ENCODE measurements at regions not wholly inside any gene's neighbourhood (a gene's known extent, or its start where the extent isn't known, plus 50 kb on each side); places are given as distances from the start of the nearest gene placed in this dataset.

- Mint-ChIP-seq H3K4me1 (peaks cover 29 to 33% of the 10 kb centered on the region in 2 experiments), H3K4me3 (peak overlapping the region; percentile 86 to 91; a peak in 4 of 5 replicates), H3K27ac (no peak overlapping the region), H3K9me3 (no peaks in the 10 kb centered on the region), H3K36me3 (ENCODE audit: insufficient read depth in 1 of 3, low read depth in 3 of 3) (peaks cover 0 to 2% (median 1%) of the 10 kb centered on the region in 3 experiments; a peak in 2 of 7 replicates), H3K27me3 (ENCODE audit: low read depth) (no peaks in the 10 kb centered on the region)
- no peak overlapping the region for H3K56ac ChIP-seq (ENCODE audit: insufficient read length, low read depth, low read length)
- H4K91ac ChIP-seq (ENCODE audit: insufficient read length, low read depth, low read length): no peak overlapping the region
- DNase-seq: no peak
- H2AK5ac ChIP-seq (ENCODE audit: insufficient read length, low read length): no peak overlapping the region
- H3T11ph ChIP-seq (ENCODE audit: low read length): no peak overlapping the region
- no peaks in the 10 kb centered on the region for H4K20me1 ChIP-seq (ENCODE audit: control insufficient read depth, insufficient read depth, insufficient read length)
- no peaks in the 10 kb centered on the region for H3K4me1 ChIP-seq (ENCODE audit: insufficient read depth, low read length)
- no peak overlapping the region for H2AFZ ChIP-seq (ENCODE audit: low read length)
- no peaks in the 10 kb centered on the region for H3K79me2 ChIP-seq (ENCODE audit: insufficient read depth, low read length)
- peaks cover 10% of the 10 kb centered on the region for H3K23me2 ChIP-seq (ENCODE audit: insufficient read length, low read depth, low read length, poor library complexity, severe bottlenecking)
- no peak overlapping the region for H2BK20ac ChIP-seq (ENCODE audit: low read depth, low read length, poor library complexity, severe bottlenecking)
- no peak overlapping the region for H4K8ac ChIP-seq (replicated peaks; ENCODE audit: insufficient read length, low read depth, low read length)
- H4K5ac ChIP-seq (ENCODE audit: insufficient read length, low read depth, low read length): no peak overlapping the region
- no peak overlapping the region for H3K14ac ChIP-seq (ENCODE audit: insufficient read depth, low read length)
- H2BK15ac ChIP-seq (ENCODE audit: low read depth, low read length): no peak overlapping the region
- H3K18ac ChIP-seq (ENCODE audit: insufficient read length, low read depth, low read length): no peak overlapping the region
- no peaks in the 10 kb centered on the region for H3K27me3 ChIP-seq (ENCODE audit: insufficient read depth, low read length)
- no peak overlapping the region for H3K27ac ChIP-seq (ENCODE audit: insufficient read length, low read depth, low read length)
- H2BK120ac ChIP-seq (ENCODE audit: low read depth, low read length, poor library complexity, severe bottlenecking): no peak overlapping the region
- H3K9me3 ChIP-seq (ENCODE audit: control insufficient read depth, low read depth, low read length): no peaks in the 10 kb centered on the region
- H2BK12ac ChIP-seq (ENCODE audit: insufficient read length, low read depth, low read length): no peak overlapping the region
- H3K23ac ChIP-seq (ENCODE audit: insufficient read length, low read depth, low read length): no peak overlapping the region
- no CpG with 5 or more reads among the region's 3 CpGs for WGBS (ENCODE audit: extremely low coverage, insufficient read length, low lambda C conversion rate)
- H3K79me1 ChIP-seq (ENCODE audit: insufficient read depth, low read depth, low read length, poor library complexity, severe bottlenecking): no peaks in the 10 kb centered on the region
- H3K4ac ChIP-seq (ENCODE audit: low read depth, low read length): no peak overlapping the region
- H3K4me2 ChIP-seq (ENCODE audit: insufficient read depth, insufficient read length, low read length): no peak overlapping the region
- no peak overlapping the region for H2BK5ac ChIP-seq (ENCODE audit: insufficient read length, low read length)
- no peak overlapping the region for H3K9ac ChIP-seq (ENCODE audit: extremely low read depth, insufficient read length, low read length)
- TF ChIP-seq CTCF (conservative IDR thresholded peaks at IDR 0.05): no peak
Measured at GRCh38 chr7:112937651-112938415, 147.6 kb upstream of the TMEM168 start.
